Stomach (tissue), 8 donors: ENCODE measurements at regions not wholly inside any gene's neighbourhood (a gene's known extent, or its start where the extent isn't known, plus 50 kb on each side); places are given as distances from the start of the nearest gene placed in this dataset.

Experiments
- DNase-seq, 2 donors: peaks; one replicate each; pipeline versions ENCODE4 v3.0.0 to v3.0.0-alpha.2; 2013 to 2019
- H3K27ac ChIP-seq, 5 donors: fragments of 200-600 bp in 4 of 5; sonication (generic) in 4 of 5; one replicate each; pipeline ENCODE4 v1.5.1; 2013 to 2019; ENCODE audit warnings: mild to moderate bottlenecking in 1 of 5, moderate library complexity in 1 of 5
- H3K27me3 ChIP-seq, 3 donors: fragments of 200-600 bp; sonication (generic); one replicate each; pipeline ENCODE4 v1.5.1; 2017 to 2019; ENCODE audit warnings: mixed run types in 1 of 3
- H3K36me3 ChIP-seq, 4 donors: fragments of 200-600 bp; sonication (generic); 1 replicate in 3 of 4; 2 replicates in 1 of 4; pipeline ENCODE4 v1.5.1; 2016 to 2019
- H3K4me1 ChIP-seq, 4 donors: fragments of 200-600 bp; sonication (generic); one replicate each; pipeline ENCODE4 v1.5.1; 2016 to 2019
- H3K4me3 ChIP-seq, 4 donors: fragments of 200-600 bp; sonication (generic) in 3 of 4; one replicate each; pipeline ENCODE4 v1.5.1; 2016 to 2019; ENCODE audit warnings: mild to moderate bottlenecking in 1 of 4
- H3K9me3 ChIP-seq, 4 donors: fragments of 200-600 bp; sonication (generic); one replicate each; pipeline ENCODE4 v1.5.1; 2016 to 2019
- EP300 ChIP-seq: sonication (generic); formaldehyde crosslinking; IDR thresholded peaks from one replicate; pipeline ENCODE4 v1.6.1; 2017; ENCODE audit warnings: antibody characterized with exemption
- POLR2A ChIP-seq, 4 donors: fragments of 450-650 bp; IDR thresholded peaks; one replicate each; pipeline ENCODE4 v1.6.1; 2016; ENCODE audit warnings: antibody characterized with exemption in 4 of 4, control low read depth in 2 of 4, mild to moderate bottlenecking in 1 of 4, moderate library complexity in 1 of 4
- POLR2AphosphoS5 ChIP-seq, 3 donors: sonication (generic); formaldehyde crosslinking; IDR thresholded peaks; one replicate each; pipeline ENCODE4 v1.6.1; 2016; ENCODE audit warnings: antibody characterized with exemption in 3 of 3
- WGBS, 5 donors: extraction: QIAGEN DNeasy Blood & Tissue Kit in 3 of 5; methylation state at CpG; one replicate each; pipeline versions ENCODE4 v1.1.5 to v1.1.7; 2013 to 2018; 5-methylcytosine and 5-hydroxymethylcytosine counted together
- intact Hi-C: fragments of 100-400 bp; cut with DNase I; formaldehyde crosslinking; loops from one replicate; pipeline ENCODE4 v1.15.1; 2023; ENCODE audit warnings: low total_unique reads
- TF ChIP-seq, protein P1 (sequence below), 7 experiments: fragments of 450-650 bp in 4 of 7; fragments of 200-600 bp in 3 of 7; sonication (generic) in 3 of 7; IDR thresholded peaks; one replicate each; pipeline ENCODE4 v1.5.1; 2016 to 2019; ENCODE audit warnings: antibody characterized with exemption in 7 of 7, control low read depth in 2 of 7, mild to moderate bottlenecking in 1 of 7
- donor health status: healthy with polysubstance abuse.
- donor health status: Bipolar disorder and iron deficiency.
- donor health status: healthy.

DNA sequence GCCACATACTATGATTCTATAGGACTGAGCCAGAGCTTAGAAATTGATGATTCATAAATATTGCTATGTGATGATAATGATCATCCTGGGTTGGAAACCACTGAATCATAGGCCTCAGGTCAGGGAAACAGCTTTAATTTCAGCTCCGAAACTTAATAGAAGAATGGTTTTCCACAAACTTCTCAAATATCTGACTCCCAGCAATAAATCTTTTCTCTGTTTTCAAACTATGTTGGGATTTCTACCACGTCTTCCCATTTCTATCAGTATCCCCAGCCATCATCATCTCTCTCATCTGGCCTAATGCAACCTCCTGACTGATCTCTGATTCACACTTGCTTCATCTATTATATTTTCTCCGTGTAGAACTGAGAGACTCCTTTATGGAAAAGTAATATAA, 521.8 kb upstream of the AGA start:
- intact Hi-C loops = no loop called here
- Histone ChIP-seq H3K27me3 (no peaks in the 10 kb centered on the region), H3K4me3 (no peak overlapping the region), H3K4me1 (no peaks in the 10 kb centered on the region), H3K36me3 (no peaks in the 10 kb centered on the region), H3K9me3 (no peaks in the 10 kb centered on the region), H3K27ac (no peak overlapping the region)
- TF ChIP-seq POLR2A (IDR thresholded peaks at IDR 0.05) (no peak), EP300 (no peak), POLR2AphosphoS5 (IDR thresholded peaks at IDR 0.05) (no peak)
- TF ChIP-seq, protein P1, sequence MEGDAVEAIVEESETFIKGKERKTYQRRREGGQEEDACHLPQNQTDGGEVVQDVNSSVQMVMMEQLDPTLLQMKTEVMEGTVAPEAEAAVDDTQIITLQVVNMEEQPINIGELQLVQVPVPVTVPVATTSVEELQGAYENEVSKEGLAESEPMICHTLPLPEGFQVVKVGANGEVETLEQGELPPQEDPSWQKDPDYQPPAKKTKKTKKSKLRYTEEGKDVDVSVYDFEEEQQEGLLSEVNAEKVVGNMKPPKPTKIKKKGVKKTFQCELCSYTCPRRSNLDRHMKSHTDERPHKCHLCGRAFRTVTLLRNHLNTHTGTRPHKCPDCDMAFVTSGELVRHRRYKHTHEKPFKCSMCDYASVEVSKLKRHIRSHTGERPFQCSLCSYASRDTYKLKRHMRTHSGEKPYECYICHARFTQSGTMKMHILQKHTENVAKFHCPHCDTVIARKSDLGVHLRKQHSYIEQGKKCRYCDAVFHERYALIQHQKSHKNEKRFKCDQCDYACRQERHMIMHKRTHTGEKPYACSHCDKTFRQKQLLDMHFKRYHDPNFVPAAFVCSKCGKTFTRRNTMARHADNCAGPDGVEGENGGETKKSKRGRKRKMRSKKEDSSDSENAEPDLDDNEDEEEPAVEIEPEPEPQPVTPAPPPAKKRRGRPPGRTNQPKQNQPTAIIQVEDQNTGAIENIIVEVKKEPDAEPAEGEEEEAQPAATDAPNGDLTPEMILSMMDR (IDR thresholded peaks at IDR 0.05) = no peak
- DNase-seq = no peak
- WGBS, 5 donors = 66 to 79% (median 75%) methylated on average over 3 of the region's 3 CpGs

- H3K4me3 ChIP-seq = no peak overlapping the region
- H3K27me3 ChIP-seq = no peaks in the 10 kb centered on the region
- no peaks in the 10 kb centered on the region for H3K4me1 ChIP-seq
- no peak for TF ChIP-seq POLR2AphosphoS5 (IDR thresholded peaks at IDR 0.05)
- TF ChIP-seq, protein P1 (IDR thresholded peaks at IDR 0.05) = no peak
- no peak for TF ChIP-seq EP300
- TF ChIP-seq POLR2A (IDR thresholded peaks at IDR 0.05) = no peak
- DNase-seq = no peak
- no peaks in the 10 kb centered on the region for H3K9me3 ChIP-seq
- WGBS, 5 donors = 39 to 72% (median 51%) methylated on average over 2 of the region's 2 CpGs
- no peak overlapping the region for H3K27ac ChIP-seq
- no peaks in the 10 kb centered on the region for H3K36me3 ChIP-seq
- intact Hi-C loops = no loop called here
These were observed 522.5 kb upstream of the AGA start for GRCh38 chr4:177964693-177965168.

- TF ChIP-seq POLR2A (IDR thresholded peaks at IDR 0.05) (no peak), POLR2AphosphoS5 (IDR thresholded peaks at IDR 0.05) (no peak), EP300 (no peak)
- TF ChIP-seq, protein P1 (IDR thresholded peaks at IDR 0.05) = no peak
- peaks cover 0 to 4% (median 0%) of the 10 kb centered on the region in 4 donors for H3K9me3 ChIP-seq
- no peak overlapping the region for H3K27ac ChIP-seq
- no peaks in the 10 kb centered on the region for H3K27me3 ChIP-seq
- no peaks in the 10 kb centered on the region for H3K36me3 ChIP-seq
- H3K4me1 ChIP-seq = no peaks in the 10 kb centered on the region
- DNase-seq = no peak
- WGBS, 5 donors = 61 to 76% (median 63%) methylated on average over 3 of the region's 3 CpGs
- H3K4me3 ChIP-seq = no peak overlapping the region
- intact Hi-C loops = no loop called here
These were observed 525.1 kb upstream of the AGA start for GRCh38 chr4:177967328-177967727.

GRCh38 chr4:177968817-177969442, 526.7 kb upstream of the AGA start:
- no peak for DNase-seq
- 68 to 74% (median 71%) methylated on average over 4 of the region's 4 CpGs for WGBS, 5 donors
- no peaks in the 10 kb centered on the region for H3K27me3 ChIP-seq
- no peak overlapping the region for H3K4me3 ChIP-seq
- no peaks in the 10 kb centered on the region for H3K4me1 ChIP-seq
- H3K27ac ChIP-seq = no peak overlapping the region
- intact Hi-C loops = no loop called here
- H3K36me3 ChIP-seq = no peaks in the 10 kb centered on the region
- TF ChIP-seq POLR2A (IDR thresholded peaks at IDR 0.05) = no peak
- no peak for TF ChIP-seq POLR2AphosphoS5 (IDR thresholded peaks at IDR 0.05)
- TF ChIP-seq, protein P1 (IDR thresholded peaks at IDR 0.05) = no peak
- TF ChIP-seq EP300 = no peak
- peaks cover 0 to 4% (median 0%) of the 10 kb centered on the region in 4 donors for H3K9me3 ChIP-seq
